GM12875 (cell line): ENCODE measurements at regions not wholly inside any gene's neighbourhood (a gene's known extent, or its start where the extent isn't known, plus 50 kb on each side); places are given as distances from the start of the nearest gene placed in this dataset.

Experiments
- H3K4me3 ChIP-seq: one replicate; pipeline ENCODE4 v1.5.1; 2011; ENCODE audit warnings: low read depth, low read length, control low read depth
- TF ChIP-seq, protein P1 (sequence below): IDR thresholded peaks from 2 replicates; pipeline ENCODE4 v1.5.1; 2011; ENCODE audit warnings: low read depth, mild to moderate bottlenecking, control low read depth, inconsistent platforms, low read length, moderate library complexity, borderline replicate concordance; ENCODE audit not compliant: insufficient read depth

DNA sequence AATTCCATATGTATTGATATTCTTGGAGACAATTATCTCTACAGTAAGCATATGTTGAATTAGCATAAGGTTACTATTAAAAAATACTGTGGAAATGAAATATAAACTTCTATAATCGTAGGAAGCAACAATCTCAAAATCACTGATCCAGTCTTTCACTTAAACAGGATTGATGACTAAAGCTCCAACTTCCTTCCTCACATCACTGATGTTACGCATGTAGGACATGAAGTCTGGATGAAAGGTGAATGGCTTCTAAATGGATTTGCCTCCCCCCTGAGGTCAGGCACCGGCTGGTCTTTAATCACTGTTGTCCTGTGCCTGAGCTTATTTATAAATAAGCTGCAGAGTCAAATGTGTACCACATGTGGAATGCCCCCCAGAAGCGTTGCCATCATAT is 157.1 kb upstream of the NFIB start:
- TF ChIP-seq, protein P1, sequence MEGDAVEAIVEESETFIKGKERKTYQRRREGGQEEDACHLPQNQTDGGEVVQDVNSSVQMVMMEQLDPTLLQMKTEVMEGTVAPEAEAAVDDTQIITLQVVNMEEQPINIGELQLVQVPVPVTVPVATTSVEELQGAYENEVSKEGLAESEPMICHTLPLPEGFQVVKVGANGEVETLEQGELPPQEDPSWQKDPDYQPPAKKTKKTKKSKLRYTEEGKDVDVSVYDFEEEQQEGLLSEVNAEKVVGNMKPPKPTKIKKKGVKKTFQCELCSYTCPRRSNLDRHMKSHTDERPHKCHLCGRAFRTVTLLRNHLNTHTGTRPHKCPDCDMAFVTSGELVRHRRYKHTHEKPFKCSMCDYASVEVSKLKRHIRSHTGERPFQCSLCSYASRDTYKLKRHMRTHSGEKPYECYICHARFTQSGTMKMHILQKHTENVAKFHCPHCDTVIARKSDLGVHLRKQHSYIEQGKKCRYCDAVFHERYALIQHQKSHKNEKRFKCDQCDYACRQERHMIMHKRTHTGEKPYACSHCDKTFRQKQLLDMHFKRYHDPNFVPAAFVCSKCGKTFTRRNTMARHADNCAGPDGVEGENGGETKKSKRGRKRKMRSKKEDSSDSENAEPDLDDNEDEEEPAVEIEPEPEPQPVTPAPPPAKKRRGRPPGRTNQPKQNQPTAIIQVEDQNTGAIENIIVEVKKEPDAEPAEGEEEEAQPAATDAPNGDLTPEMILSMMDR, result no peak
- no peak overlapping the region for H3K4me3 ChIP-seq

DNA sequence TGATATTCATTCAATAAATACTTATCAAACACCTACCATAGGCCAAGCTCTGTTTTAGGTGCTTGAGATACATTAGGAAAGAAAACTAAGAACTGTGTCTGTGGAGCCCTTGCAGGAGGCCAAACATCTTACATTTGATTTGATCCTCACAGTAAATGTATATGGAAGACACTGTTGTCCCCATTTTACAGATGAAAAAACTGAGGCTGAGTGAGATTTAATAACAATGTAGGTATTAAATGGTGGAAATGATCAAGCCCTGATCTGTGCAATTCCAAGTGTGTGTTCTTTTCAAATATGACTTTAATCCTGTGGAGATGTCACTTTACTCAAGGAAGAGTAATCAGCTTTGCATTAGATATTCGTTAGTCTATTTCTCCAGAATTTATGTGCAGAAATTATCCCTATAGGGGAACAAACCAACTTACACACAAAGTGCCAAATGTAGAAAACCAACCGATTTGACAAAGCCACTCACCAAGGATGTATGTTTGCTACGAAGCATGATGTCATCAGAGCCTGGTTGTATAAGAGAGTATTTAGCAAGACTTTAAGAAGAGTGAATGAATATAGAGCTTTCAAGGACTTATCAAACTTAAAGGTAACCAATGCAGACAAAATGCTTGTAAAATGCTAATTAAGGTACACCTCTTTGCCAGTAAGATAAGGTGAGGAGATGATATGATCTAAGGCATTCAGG is 153.9 kb upstream of the NFIB start:
- H3K4me3 ChIP-seq, result no peak overlapping the region
- TF ChIP-seq, protein P1, result no peak

DNA sequence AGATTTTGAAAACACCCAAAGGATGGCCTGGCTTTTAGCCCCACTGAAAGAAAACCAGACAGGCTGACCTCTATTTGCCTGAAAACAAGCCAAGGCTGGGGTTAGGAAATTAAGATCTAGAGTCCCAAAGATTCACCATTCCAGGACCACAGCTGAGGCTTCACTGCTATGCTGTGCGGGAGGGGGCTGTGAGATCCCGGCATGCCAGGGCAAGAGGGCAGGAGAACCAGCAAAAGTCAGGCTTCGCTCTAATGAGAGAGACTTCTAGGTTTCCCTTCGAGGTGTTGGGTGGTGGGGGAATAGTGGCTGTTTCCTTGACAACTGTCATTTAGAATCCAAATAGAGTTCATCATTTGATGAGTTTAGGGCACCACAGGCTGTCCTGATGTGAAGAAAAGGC is 152.9 kb upstream of the NFIB start:
- no peak overlapping the region for H3K4me3 ChIP-seq

DNA sequence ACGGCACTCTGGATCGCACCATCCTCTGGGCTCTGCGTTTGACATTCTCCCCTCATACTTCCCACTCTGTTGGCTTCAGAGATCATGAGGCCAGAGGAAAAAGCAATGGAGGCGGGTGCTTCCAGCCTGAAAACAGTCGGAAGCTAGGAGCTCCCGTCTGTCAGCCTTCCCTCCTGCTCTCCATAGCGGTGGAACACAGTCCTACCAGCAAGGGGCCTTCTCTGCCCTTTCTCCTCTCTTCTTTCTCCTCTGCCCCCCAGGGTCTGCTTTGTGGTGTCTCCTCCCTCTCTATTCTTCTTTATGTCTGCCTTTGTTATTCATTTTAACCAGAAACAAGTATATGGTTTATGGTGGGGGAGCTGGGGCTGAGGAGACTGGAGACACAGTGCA is 152.5 kb upstream of the NFIB start:
- TF ChIP-seq, protein P1, result no peak
- no peak overlapping the region for H3K4me3 ChIP-seq

More for the DNA sequence above, 152.9 kb upstream of the NFIB start:
- TF ChIP-seq, protein P1, result no peak

DNA sequence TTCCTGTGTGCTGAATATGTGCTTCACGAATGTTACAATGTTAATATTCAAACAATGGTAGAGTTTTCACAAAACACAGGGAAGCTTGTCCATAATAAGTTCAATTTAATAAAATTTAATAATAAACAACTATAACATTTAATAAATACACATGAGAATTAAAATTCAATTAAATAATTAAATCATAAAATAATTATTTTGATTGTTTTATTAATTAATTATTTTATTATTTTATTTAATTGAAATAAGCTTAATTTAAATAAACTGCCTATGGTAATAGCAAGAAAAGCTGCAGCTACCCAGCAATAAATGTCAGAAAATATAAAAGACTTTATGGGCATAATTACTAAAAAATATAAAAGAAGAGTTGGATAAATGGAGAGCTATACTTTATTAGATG is 149.0 kb upstream of the NFIB start:
- no peak overlapping the region for H3K4me3 ChIP-seq
- TF ChIP-seq, protein P1, result no peak

DNA sequence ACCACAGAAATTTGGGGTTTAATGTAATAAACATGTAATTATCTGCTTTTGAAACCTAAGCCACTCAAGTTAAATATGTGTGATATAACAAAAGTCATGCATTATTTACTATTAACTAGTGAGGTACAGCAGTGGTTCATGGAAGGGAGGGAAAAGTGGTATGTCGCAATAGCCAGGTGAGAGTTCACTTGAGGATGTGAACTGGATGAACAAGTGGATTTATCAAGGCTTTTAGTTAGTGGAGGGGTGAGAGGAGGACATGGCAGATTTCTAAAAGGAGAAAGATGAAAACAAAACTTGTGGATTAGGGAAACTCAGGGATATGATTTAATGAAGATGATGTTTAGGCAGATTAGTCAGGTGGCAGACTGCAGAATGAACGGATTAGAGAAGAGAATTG is 141.3 kb upstream of the NFIB start:
- TF ChIP-seq, protein P1, result no peak
- H3K4me3 ChIP-seq, result no peak overlapping the region

DNA sequence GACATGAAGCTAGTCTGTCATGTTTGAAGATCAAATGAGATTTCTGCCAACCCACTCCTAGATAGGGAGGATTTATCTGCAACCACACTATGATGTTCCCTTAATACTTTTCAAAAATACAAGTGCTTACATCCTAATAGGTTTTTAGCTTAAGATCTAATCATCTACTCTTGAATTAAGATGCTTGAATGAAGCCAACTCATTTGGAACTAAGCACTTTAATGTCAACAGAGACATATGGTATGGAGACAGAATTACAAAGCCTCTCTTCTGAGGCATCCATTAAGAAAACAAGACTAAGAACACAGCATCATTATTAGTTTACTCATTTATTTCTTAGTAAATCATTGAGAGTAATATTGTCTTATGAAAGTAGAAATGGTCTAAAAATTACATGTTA is 139.3 kb upstream of the NFIB start:
- TF ChIP-seq, protein P1, result no peak
- H3K4me3 ChIP-seq, result no peak overlapping the region
